SK-N-SH treated with all-trans-retinoic acid at 6 μM for 48 hours (cell line): ENCODE measurements at regions not wholly inside any gene's neighbourhood (a gene's known extent, or its start where the extent isn't known, plus 50 kb on each side); places are given as distances from the start of the nearest gene placed in this dataset.

Source experiments
- ATAC-seq: fragments of 200-7000 bp; cut with Tn5 transposase; 3 replicates; pipeline ENCODE4 v1.9.1; 2020; ENCODE audit warnings: mild to moderate bottlenecking, moderate library complexity
- ARNTL ChIP-seq: fragments of 450-650 bp; formaldehyde crosslinking; IDR thresholded peaks from 2 replicates; pipeline ENCODE4 v1.5.0; 2020; ENCODE audit warnings: low read depth, mild to moderate bottlenecking, moderate library complexity, borderline replicate concordance
- BACH2 ChIP-seq: fragments of 250-450 bp; sonication (Bioruptor Pico); IDR thresholded peaks from 2 replicates; pipeline ENCODE4 v1.9.0; 2021; ENCODE audit warnings: mild to moderate bottlenecking, borderline replicate concordance
- CREB5 ChIP-seq: fragments of 250-450 bp; sonication (Bioruptor Pico); IDR thresholded peaks from 2 replicates; pipeline ENCODE4 v1.5.1; 2020; ENCODE audit warnings: low read depth, mild to moderate bottlenecking, moderate library complexity
- CSDC2 ChIP-seq: fragments of 250-450 bp; sonication (Bioruptor Pico); IDR thresholded peaks from 2 replicates; pipeline ENCODE4 v1.5.0; 2020; ENCODE audit warnings: mild to moderate bottlenecking, moderate library complexity
- ESRRG ChIP-seq: fragments of 250-450 bp; sonication (Bioruptor Pico); IDR thresholded peaks from 2 replicates; pipeline ENCODE4 v1.6.1; 2021; ENCODE audit warnings: mild to moderate bottlenecking
- GLIS3 ChIP-seq: fragments of 250-450 bp; sonication (Bioruptor Pico); IDR thresholded peaks from 2 replicates; pipeline ENCODE4 v1.5.0; 2020; ENCODE audit warnings: mild to moderate bottlenecking, moderate library complexity
- ISL1 ChIP-seq: fragments of 250-450 bp; sonication (Bioruptor Pico); IDR thresholded peaks from 2 replicates; pipeline ENCODE4 v2.1.2; 2022; ENCODE audit warnings: mild to moderate bottlenecking, moderate library complexity
- OSR1 ChIP-seq: fragments of 250-450 bp; sonication (Bioruptor Pico); IDR thresholded peaks from 2 replicates; pipeline ENCODE4 v1.8.0; 2022; ENCODE audit warnings: moderate library complexity, mild to moderate bottlenecking, inconsistent platforms
- PPARA ChIP-seq: fragments of 250-450 bp; sonication (Bioruptor Pico); IDR thresholded peaks from 2 replicates; pipeline ENCODE4 v1.5.0; 2020; ENCODE audit warnings: mild to moderate bottlenecking, borderline replicate concordance
- RARB ChIP-seq: fragments of 250-450 bp; sonication (Bioruptor Pico); IDR thresholded peaks from 2 replicates; pipeline ENCODE4 v1.8.0; 2021; ENCODE audit warnings: mild to moderate bottlenecking, moderate library complexity
- SNAI2 ChIP-seq: fragments of 250-450 bp; sonication (Bioruptor Pico); IDR thresholded peaks from 2 replicates; pipeline ENCODE4 v1.5.0; 2020; ENCODE audit warnings: mild to moderate bottlenecking, moderate library complexity
- TCF4 ChIP-seq: fragments of 250-450 bp; sonication (Bioruptor Pico); IDR thresholded peaks from 2 replicates; pipeline ENCODE4 v1.8.0; 2021; ENCODE audit warnings: mild to moderate bottlenecking, moderate library complexity, borderline replicate concordance
- TOX ChIP-seq: fragments of 250-450 bp; sonication (Bioruptor Pico); IDR thresholded peaks from 2 replicates; pipeline ENCODE4 v1.8.0; 2021; ENCODE audit warnings: mild to moderate bottlenecking, moderate library complexity, borderline replicate concordance
- ZC3H10 ChIP-seq: fragments of 250-450 bp; sonication (Bioruptor Pico); IDR thresholded peaks from 2 replicates; pipeline ENCODE4 v1.5.1; 2021; ENCODE audit warnings: mild to moderate bottlenecking, moderate library complexity
- ZFP3 ChIP-seq: fragments of 250-450 bp; sonication (Bioruptor Pico); IDR thresholded peaks from 2 replicates; pipeline ENCODE4 v1.5.0; 2020; ENCODE audit warnings: mild to moderate bottlenecking, moderate library complexity
- ZFP30 ChIP-seq: fragments of 450-650 bp; formaldehyde crosslinking; IDR thresholded peaks from 2 replicates; pipeline ENCODE4 v1.5.0; 2022; ENCODE audit warnings: mild to moderate bottlenecking, moderate library complexity
- ZNF8 ChIP-seq: fragments of 450-650 bp; formaldehyde crosslinking; IDR thresholded peaks from 2 replicates; pipeline ENCODE4 v1.5.0; 2020; ENCODE audit warnings: mild to moderate bottlenecking, moderate library complexity
- TF ChIP-seq, protein P1 (sequence below): fragments of 250-450 bp; sonication (Bioruptor Pico); IDR thresholded peaks from 2 replicates; pipeline ENCODE4 v1.8.0; 2021; ENCODE audit warnings: low read depth, mild to moderate bottlenecking, moderate library complexity, borderline replicate concordance
- TF ChIP-seq, protein P2 (sequence below): fragments of 250-450 bp; sonication (Bioruptor Pico); IDR thresholded peaks from 2 replicates; pipeline ENCODE4 v1.5.1; 2021; ENCODE audit warnings: mild to moderate bottlenecking, moderate library complexity
- TF ChIP-seq, protein P3 (sequence below): fragments of 250-450 bp; sonication (Bioruptor Pico); IDR thresholded peaks from 2 replicates; pipeline ENCODE4 v1.8.0; 2020; ENCODE audit warnings: mild to moderate bottlenecking, moderate library complexity, borderline replicate concordance
- TF ChIP-seq, protein P4 (sequence below): fragments of 250-450 bp; sonication (Bioruptor Pico); IDR thresholded peaks from 2 replicates; pipeline ENCODE4 v1.5.0; 2020; ENCODE audit warnings: mild to moderate bottlenecking, moderate library complexity

GRCh38 chr6:113496166-113496565 lies 361.0 kb upstream of the MARCKS start:
- no peak for ATAC-seq
- TF ChIP-seq BACH2 (CRISPR knock-in tag), result no peak
- TF ChIP-seq ZNF8, result no peak
- TF ChIP-seq TOX (CRISPR knock-in tag), result no peak
- no peak for TF ChIP-seq TCF4 (CRISPR knock-in tag)
- TF ChIP-seq ARNTL (CRISPR knock-in tag), result no peak

DNA sequence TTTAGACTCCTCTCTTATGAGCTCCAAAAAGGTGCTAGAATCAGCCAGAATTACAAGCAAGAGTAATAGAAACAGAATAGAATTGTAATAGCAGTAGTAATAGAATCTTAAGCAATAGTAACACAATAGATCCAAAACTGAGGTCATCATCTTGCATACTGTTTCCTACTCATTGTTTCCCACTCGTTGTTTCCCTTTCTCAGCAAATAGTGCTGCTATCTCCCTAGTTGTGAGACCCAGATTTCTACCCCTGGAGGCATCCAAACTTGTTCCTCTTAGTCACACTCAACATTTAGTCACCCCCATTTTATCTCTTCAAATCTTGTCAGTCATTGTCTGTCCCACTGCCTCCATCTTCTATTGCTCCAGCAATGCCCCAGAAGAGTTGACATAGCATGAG lies 356.9 kb upstream of the MARCKS start:
- ATAC-seq, result no peak
- TF ChIP-seq OSR1 (CRISPR knock-in tag), result no peak
- no peak for TF ChIP-seq ESRRG (CRISPR knock-in tag)
- no peak for TF ChIP-seq SNAI2 (CRISPR knock-in tag)
- TF ChIP-seq, protein P1, sequence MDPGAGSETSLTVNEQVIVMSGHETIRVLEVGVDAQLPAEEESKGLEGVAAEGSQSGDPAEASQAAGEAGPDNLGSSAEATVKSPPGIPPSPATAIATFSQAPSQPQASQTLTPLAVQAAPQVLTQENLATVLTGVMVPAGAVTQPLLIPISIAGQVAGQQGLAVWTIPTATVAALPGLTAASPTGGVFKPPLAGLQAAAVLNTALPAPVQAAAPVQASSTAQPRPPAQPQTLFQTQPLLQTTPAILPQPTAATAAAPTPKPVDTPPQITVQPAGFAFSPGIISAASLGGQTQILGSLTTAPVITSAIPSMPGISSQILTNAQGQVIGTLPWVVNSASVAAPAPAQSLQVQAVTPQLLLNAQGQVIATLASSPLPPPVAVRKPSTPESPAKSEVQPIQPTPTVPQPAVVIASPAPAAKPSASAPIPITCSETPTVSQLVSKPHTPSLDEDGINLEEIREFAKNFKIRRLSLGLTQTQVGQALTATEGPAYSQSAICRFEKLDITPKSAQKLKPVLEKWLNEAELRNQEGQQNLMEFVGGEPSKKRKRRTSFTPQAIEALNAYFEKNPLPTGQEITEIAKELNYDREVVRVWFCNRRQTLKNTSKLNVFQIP (CRISPR knock-in tag), result no peak
- TF ChIP-seq PPARA (CRISPR knock-in tag), result no peak
- TF ChIP-seq, protein P2, sequence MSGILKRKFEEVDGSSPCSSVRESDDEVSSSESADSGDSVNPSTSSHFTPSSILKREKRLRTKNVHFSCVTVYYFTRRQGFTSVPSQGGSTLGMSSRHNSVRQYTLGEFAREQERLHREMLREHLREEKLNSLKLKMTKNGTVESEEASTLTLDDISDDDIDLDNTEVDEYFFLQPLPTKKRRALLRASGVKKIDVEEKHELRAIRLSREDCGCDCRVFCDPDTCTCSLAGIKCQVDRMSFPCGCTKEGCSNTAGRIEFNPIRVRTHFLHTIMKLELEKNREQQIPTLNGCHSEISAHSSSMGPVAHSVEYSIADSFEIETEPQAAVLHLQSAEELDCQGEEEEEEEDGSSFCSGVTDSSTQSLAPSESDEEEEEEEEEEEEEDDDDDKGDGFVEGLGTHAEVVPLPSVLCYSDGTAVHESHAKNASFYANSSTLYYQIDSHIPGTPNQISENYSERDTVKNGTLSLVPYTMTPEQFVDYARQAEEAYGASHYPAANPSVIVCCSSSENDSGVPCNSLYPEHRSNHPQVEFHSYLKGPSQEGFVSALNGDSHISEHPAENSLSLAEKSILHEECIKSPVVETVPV (CRISPR knock-in tag), result no peak
- TF ChIP-seq RARB (CRISPR knock-in tag), result no peak
- no peak for TF ChIP-seq GLIS3
- no peak for TF ChIP-seq ZC3H10 (CRISPR knock-in tag)
- no peak for TF ChIP-seq ISL1 (CRISPR knock-in tag)
- TF ChIP-seq TOX (CRISPR knock-in tag), result no peak
- TF ChIP-seq, protein P3, sequence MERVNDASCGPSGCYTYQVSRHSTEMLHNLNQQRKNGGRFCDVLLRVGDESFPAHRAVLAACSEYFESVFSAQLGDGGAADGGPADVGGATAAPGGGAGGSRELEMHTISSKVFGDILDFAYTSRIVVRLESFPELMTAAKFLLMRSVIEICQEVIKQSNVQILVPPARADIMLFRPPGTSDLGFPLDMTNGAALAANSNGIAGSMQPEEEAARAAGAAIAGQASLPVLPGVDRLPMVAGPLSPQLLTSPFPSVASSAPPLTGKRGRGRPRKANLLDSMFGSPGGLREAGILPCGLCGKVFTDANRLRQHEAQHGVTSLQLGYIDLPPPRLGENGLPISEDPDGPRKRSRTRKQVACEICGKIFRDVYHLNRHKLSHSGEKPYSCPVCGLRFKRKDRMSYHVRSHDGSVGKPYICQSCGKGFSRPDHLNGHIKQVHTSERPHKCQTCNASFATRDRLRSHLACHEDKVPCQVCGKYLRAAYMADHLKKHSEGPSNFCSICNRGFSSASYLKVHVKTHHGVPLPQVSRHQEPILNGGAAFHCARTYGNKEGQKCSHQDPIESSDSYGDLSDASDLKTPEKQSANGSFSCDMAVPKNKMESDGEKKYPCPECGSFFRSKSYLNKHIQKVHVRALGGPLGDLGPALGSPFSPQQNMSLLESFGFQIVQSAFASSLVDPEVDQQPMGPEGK (CRISPR knock-in tag), result no peak
- no peak for TF ChIP-seq ARNTL (CRISPR knock-in tag)
- TF ChIP-seq, all 23 proteins: peak for 0

DNA sequence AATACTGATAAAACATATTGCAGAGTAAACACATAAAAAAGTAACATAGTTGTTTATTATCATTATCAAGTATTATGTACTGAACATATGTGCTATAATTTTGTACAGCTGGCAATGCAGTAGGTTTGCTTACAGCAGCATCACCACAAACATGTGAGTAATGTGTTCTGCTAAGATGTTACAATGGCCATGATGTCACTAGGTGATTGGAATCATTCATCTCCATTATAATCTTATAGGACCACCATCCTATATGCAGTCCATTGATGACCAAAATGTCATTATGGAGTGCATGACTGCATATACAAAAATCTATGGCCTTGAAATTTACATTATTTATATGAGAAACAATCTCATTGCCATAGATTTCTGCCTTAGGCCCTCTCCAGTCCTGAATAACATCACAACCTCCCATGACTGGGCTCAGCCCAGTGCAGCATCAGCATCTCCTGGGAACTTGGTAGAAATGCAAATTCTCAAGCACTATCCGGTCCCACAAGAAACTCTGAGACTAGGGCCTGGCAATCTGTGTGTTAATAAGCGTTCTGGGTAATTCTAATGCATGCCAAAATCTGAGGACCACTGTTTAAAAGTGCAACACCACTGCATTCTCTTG lies 352.0 kb upstream of the MARCKS start:
- ATAC-seq, result no peak
- TF ChIP-seq GLIS3 (no peak), OSR1 (CRISPR knock-in tag) (no peak), ZFP30 (CRISPR knock-in tag) (no peak), TCF4 (CRISPR knock-in tag) (no peak), CREB5 (no peak), ESRRG (CRISPR knock-in tag) (no peak), TOX (CRISPR knock-in tag) (no peak), ZFP3 (CRISPR knock-in tag) (no peak), ZC3H10 (CRISPR knock-in tag) (no peak), ARNTL (CRISPR knock-in tag) (no peak), BACH2 (CRISPR knock-in tag) (no peak), CSDC2 (CRISPR knock-in tag) (no peak), SNAI2 (CRISPR knock-in tag) (no peak), ZNF8 (no peak)
- TF ChIP-seq, protein P4, sequence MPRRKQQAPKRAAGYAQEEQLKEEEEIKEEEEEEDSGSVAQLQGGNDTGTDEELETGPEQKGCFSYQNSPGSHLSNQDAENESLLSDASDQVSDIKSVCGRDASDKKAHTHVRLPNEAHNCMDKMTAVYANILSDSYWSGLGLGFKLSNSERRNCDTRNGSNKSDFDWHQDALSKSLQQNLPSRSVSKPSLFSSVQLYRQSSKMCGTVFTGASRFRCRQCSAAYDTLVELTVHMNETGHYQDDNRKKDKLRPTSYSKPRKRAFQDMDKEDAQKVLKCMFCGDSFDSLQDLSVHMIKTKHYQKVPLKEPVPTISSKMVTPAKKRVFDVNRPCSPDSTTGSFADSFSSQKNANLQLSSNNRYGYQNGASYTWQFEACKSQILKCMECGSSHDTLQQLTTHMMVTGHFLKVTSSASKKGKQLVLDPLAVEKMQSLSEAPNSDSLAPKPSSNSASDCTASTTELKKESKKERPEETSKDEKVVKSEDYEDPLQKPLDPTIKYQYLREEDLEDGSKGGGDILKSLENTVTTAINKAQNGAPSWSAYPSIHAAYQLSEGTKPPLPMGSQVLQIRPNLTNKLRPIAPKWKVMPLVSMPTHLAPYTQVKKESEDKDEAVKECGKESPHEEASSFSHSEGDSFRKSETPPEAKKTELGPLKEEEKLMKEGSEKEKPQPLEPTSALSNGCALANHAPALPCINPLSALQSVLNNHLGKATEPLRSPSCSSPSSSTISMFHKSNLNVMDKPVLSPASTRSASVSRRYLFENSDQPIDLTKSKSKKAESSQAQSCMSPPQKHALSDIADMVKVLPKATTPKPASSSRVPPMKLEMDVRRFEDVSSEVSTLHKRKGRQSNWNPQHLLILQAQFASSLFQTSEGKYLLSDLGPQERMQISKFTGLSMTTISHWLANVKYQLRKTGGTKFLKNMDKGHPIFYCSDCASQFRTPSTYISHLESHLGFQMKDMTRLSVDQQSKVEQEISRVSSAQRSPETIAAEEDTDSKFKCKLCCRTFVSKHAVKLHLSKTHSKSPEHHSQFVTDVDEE, result no peak
- TF ChIP-seq, protein P1 (CRISPR knock-in tag), result no peak
- TF ChIP-seq, protein P2 (CRISPR knock-in tag), result no peak
- TF ChIP-seq, protein P3 (CRISPR knock-in tag), result no peak
